ENCODE measurements at regions not wholly inside any gene's neighbourhood (a gene's known extent, or its start where the extent isn't known, plus 50 kb on each side); places are given as distances from the start of the nearest gene placed in this dataset.

- TF ChIP-seq POLR2A (IDR thresholded peaks at IDR 0.05) (no peak), CTCF (IDR thresholded peaks at IDR 0.05) (no peak)
Observed at GRCh38 chr6:163951326-163951725, 536.8 kb downstream of the QKI start.
